ENCODE measurements at regions not wholly inside any gene's neighbourhood (a gene's known extent, or its start where the extent isn't known, plus 50 kb on each side); places are given as distances from the start of the nearest gene placed in this dataset.

DNA sequence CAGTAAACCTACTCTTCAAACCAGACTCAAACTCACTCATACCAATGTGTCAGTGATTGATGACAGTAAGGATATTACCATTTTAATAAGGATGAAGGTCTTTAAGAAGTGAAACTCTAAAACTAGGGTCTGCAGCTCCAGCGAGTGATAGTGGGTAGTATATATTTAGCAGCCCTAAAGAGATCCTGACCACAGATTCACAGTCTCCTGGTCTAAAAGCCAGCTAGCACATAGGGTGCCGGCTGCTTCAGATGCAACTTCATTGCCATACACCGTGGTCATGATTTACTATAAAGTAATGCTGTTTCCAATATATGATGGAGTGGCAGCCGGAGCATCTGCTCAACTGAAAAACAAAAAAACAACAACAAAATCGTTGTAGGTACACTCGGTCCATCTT, 99.6 kb upstream of the MDM1 start:
- TF ChIP-seq, protein P1, sequence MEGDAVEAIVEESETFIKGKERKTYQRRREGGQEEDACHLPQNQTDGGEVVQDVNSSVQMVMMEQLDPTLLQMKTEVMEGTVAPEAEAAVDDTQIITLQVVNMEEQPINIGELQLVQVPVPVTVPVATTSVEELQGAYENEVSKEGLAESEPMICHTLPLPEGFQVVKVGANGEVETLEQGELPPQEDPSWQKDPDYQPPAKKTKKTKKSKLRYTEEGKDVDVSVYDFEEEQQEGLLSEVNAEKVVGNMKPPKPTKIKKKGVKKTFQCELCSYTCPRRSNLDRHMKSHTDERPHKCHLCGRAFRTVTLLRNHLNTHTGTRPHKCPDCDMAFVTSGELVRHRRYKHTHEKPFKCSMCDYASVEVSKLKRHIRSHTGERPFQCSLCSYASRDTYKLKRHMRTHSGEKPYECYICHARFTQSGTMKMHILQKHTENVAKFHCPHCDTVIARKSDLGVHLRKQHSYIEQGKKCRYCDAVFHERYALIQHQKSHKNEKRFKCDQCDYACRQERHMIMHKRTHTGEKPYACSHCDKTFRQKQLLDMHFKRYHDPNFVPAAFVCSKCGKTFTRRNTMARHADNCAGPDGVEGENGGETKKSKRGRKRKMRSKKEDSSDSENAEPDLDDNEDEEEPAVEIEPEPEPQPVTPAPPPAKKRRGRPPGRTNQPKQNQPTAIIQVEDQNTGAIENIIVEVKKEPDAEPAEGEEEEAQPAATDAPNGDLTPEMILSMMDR (IDR thresholded peaks at IDR 0.05; ENCODE audit: low read length), result no peak
- no peak for TF ChIP-seq EZH2phosphoT487 (IDR thresholded peaks at IDR 0.05; ENCODE audit: low read length)
- no peak for TF ChIP-seq EZH2 (optimal IDR thresholded peaks at IDR 0.05; ENCODE audit: low read depth, low read length)

All from MM.1S (cell line).